CD8-positive, alpha-beta memory T cell (primary cell): ENCODE measurements at regions not wholly inside any gene's neighbourhood (a gene's known extent, or its start where the extent isn't known, plus 50 kb on each side); places are given as distances from the start of the nearest gene placed in this dataset.
A peak's percentile ranks its signal among the peaks of the same experiment; 100 is the strongest.

Source experiments
- CTCF ChIA-PET: fragments of 350-600 bp; sonication (Branson Sonifier 250); formaldehyde crosslinking; loops from one replicate; lab custom pipeline; 2021; ENCODE audit warnings: antibody characterized with exemption; lab: Charles Lee
- POLR2A ChIA-PET: fragments of 350-600 bp; sonication (Branson Sonifier 250); formaldehyde crosslinking; loops from one replicate; lab custom pipeline; 2021; ENCODE audit warnings: antibody characterized with exemption; lab: Charles Lee
- DNase-seq, 5 donors: peaks; one replicate each; pipeline versions ENCODE4 v3.0.0 to v3.0.0-alpha.2; 2020 to 2022; ENCODE audit warnings: mixed read lengths in 1 of 5
- H3K27ac ChIP-seq: one replicate; pipeline ENCODE4 v1.7.0; 2013; ENCODE audit warnings: low read depth, mild to moderate bottlenecking, low read length, moderate library complexity
- H3K27me3 ChIP-seq: 2 replicates; pipeline ENCODE4 v1.7.0; 2013; ENCODE audit warnings: low read length, mild to moderate bottlenecking; ENCODE audit not compliant: insufficient read depth, poor library complexity, severe bottlenecking
- H3K36me3 ChIP-seq: 2 replicates; pipeline ENCODE4 v1.7.0; 2013; ENCODE audit warnings: mild to moderate bottlenecking, low read length, moderate library complexity; ENCODE audit not compliant: insufficient read depth
- H3K4me1 ChIP-seq: 2 replicates; pipeline ENCODE4 v1.7.0; 2013; ENCODE audit warnings: mild to moderate bottlenecking, low read length, moderate library complexity; ENCODE audit not compliant: insufficient read depth
- H3K4me3 ChIP-seq: 2 replicates; pipeline ENCODE4 v1.7.0; 2013; ENCODE audit warnings: mild to moderate bottlenecking, low read length
- H3K9me3 ChIP-seq: 2 replicates; pipeline ENCODE4 v1.7.0; 2013; ENCODE audit warnings: mild to moderate bottlenecking, low read length
- H3K27ac Mint-ChIP-seq, 8 donors: one replicate each; pipeline ENCODE4 v1.8.0; 2020 to 2021; ENCODE audit warnings: mixed read lengths in 8 of 8, mild to moderate bottlenecking in 6 of 8, inconsistent platforms in 3 of 8, moderate library complexity in 3 of 8
- H3K27me3 Mint-ChIP-seq, 2 donors: one replicate each; pipeline ENCODE4 v1.8.0; 2020 to 2021; ENCODE audit warnings: mixed read lengths in 2 of 2, mild to moderate bottlenecking in 1 of 2, moderate library complexity in 1 of 2
- H3K36me3 Mint-ChIP-seq, 3 donors: one replicate each; pipeline ENCODE4 v1.8.0; 2020 to 2021; ENCODE audit warnings: mixed read lengths in 3 of 3, inconsistent platforms in 1 of 3, mild to moderate bottlenecking in 1 of 3
- H3K4me1 Mint-ChIP-seq, 3 donors: one replicate each; pipeline ENCODE4 v1.8.0; 2020 to 2021; ENCODE audit warnings: mixed read lengths in 3 of 3, inconsistent platforms in 1 of 3, mild to moderate bottlenecking in 1 of 3
- H3K4me3 Mint-ChIP-seq, 7 donors: one replicate each; pipeline ENCODE4 v1.8.0; 2020 to 2021; ENCODE audit warnings: mixed read lengths in 7 of 7, mild to moderate bottlenecking in 6 of 7, moderate library complexity in 4 of 7, inconsistent platforms in 2 of 7
- H3K9me3 Mint-ChIP-seq, 5 donors: one replicate each; pipeline ENCODE4 v1.8.0; 2020 to 2022; ENCODE audit warnings: mixed read lengths in 5 of 5, mild to moderate bottlenecking in 3 of 5, moderate library complexity in 2 of 5, inconsistent platforms in 1 of 5

DNA sequence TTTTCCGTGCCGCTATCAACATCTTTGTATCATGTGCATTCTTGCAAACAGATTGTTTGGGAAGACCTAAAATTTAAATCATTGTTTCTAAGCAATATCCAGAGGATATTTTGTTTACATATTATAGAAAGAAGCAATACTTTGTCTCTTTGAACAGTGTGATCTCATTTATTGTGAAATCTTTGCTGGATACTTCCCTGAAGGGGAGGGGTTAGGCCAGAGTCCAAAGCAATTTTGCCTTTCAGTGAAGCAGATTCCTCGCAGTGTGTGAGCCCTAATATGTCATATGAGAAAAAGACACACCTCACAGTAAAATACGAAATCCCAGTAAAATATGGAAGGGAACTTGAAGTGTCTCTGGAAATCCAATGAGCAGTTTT, 158.7 kb upstream of the SLCO3A1 start:
- Mint-ChIP-seq H3K9me3 (no peaks in the 10 kb centered on the region), H3K4me3 (no peak overlapping the region), H3K27ac (no peak overlapping the region), H3K4me1 (no peaks in the 10 kb centered on the region), H3K27me3 (peaks cover 0 to 4% of the 10 kb centered on the region in 2 donors), H3K36me3 (no peaks in the 10 kb centered on the region)
- no peak overlapping the region for H3K27ac ChIP-seq
- no peaks in the 10 kb centered on the region for H3K36me3 ChIP-seq
- no peak overlapping the region for H3K4me3 ChIP-seq
- no peaks in the 10 kb centered on the region for H3K4me1 ChIP-seq
- POLR2A ChIA-PET = no interaction called here
- H3K9me3 ChIP-seq = no peaks in the 10 kb centered on the region
- no peaks in the 10 kb centered on the region for H3K27me3 ChIP-seq
- DNase-seq = no peak
- CTCF ChIA-PET = interaction anchor here (0.7 to 0.8 kb wide), 2 partner anchors 12 kb away, joined by 3 read pairs; no protein-coding TSS in a partner anchor

GRCh38 chr15:91695799-91696198, 157.7 kb upstream of the SLCO3A1 start:
- peaks cover 0 to 10% of the 10 kb centered on the region in 2 donors for H3K27me3 Mint-ChIP-seq
- ChIA-PET POLR2A (no interaction called here), CTCF (interaction anchor here (0.8 kb wide), 1 partner anchor 11 kb away, joined by 3 read pairs; no protein-coding TSS in a partner anchor)
- H3K4me3 ChIP-seq = no peak overlapping the region
- H3K27me3 ChIP-seq = no peaks in the 10 kb centered on the region
- no peaks in the 10 kb centered on the region for H3K36me3 ChIP-seq
- H3K4me1 ChIP-seq = no peaks in the 10 kb centered on the region
- DNase-seq = no peak
- no peaks in the 10 kb centered on the region for H3K9me3 ChIP-seq
- no peaks in the 10 kb centered on the region for H3K36me3 Mint-ChIP-seq
- H3K4me3 Mint-ChIP-seq = no peak overlapping the region
- no peaks in the 10 kb centered on the region for H3K9me3 Mint-ChIP-seq
- no peaks in the 10 kb centered on the region for H3K4me1 Mint-ChIP-seq
- no peak overlapping the region for H3K27ac Mint-ChIP-seq
- H3K27ac ChIP-seq = no peak overlapping the region

DNA sequence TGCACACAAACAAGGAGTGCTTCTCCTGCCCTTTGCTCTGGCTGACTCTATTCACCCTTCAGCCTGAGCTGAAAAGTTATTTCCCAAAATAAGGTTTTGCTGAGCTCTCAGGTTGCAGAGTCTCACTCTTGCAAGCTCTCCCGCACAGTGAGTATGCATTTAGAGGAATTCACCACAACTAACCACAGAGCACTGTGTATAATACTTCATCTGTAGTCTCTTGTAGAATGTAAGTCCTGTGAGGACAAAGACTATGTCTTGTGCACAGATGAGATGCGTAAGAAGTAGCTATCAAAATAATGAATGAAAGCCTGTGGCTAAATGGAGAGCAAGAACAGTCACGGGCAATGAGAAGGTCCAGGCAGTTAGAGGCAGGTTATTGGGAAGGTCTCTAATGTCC, 156.5 kb upstream of the SLCO3A1 start:
- DNase-seq = no peak
- Mint-ChIP-seq H3K9me3 (no peaks in the 10 kb centered on the region), H3K4me3 (no peak overlapping the region), H3K27ac (peak overlapping the region in 1 of 8 donors; percentile 51), H3K27me3 (peaks cover 2 to 16% of the 10 kb centered on the region in 2 donors), H3K4me1 (no peaks in the 10 kb centered on the region), H3K36me3 (no peaks in the 10 kb centered on the region)
- no peaks in the 10 kb centered on the region for H3K4me1 ChIP-seq
- no peaks in the 10 kb centered on the region for H3K36me3 ChIP-seq
- H3K27me3 ChIP-seq = no peaks in the 10 kb centered on the region
- no peaks in the 10 kb centered on the region for H3K9me3 ChIP-seq
- H3K4me3 ChIP-seq = no peak overlapping the region
- POLR2A ChIA-PET = no interaction called here
- H3K27ac ChIP-seq = no peak overlapping the region
- CTCF ChIA-PET = interaction anchor here (2.2 kb wide), 1 partner anchor 10 kb away, joined by 10 read pairs; no protein-coding TSS in a partner anchor

GRCh38 chr15:91698241-91698640, 155.3 kb upstream of the SLCO3A1 start:
- H3K36me3 ChIP-seq = no peaks in the 10 kb centered on the region
- H3K27me3 ChIP-seq = no peaks in the 10 kb centered on the region
- POLR2A ChIA-PET = no interaction called here
- H3K27ac Mint-ChIP-seq = no peak overlapping the region
- no peaks in the 10 kb centered on the region for H3K4me1 Mint-ChIP-seq
- no peak overlapping the region for H3K4me3 ChIP-seq
- no peaks in the 10 kb centered on the region for H3K9me3 ChIP-seq
- peaks cover 6 to 16% of the 10 kb centered on the region in 2 donors for H3K27me3 Mint-ChIP-seq
- no peak overlapping the region for H3K27ac ChIP-seq
- H3K36me3 Mint-ChIP-seq = no peaks in the 10 kb centered on the region
- H3K9me3 Mint-ChIP-seq = no peaks in the 10 kb centered on the region
- no peak overlapping the region for H3K4me3 Mint-ChIP-seq
- no peak for DNase-seq
- H3K4me1 ChIP-seq = no peaks in the 10 kb centered on the region
- CTCF ChIA-PET = interaction anchor here (2.2 kb wide), 1 partner anchor 8 kb away, joined by 10 read pairs; no protein-coding TSS in a partner anchor

DNA sequence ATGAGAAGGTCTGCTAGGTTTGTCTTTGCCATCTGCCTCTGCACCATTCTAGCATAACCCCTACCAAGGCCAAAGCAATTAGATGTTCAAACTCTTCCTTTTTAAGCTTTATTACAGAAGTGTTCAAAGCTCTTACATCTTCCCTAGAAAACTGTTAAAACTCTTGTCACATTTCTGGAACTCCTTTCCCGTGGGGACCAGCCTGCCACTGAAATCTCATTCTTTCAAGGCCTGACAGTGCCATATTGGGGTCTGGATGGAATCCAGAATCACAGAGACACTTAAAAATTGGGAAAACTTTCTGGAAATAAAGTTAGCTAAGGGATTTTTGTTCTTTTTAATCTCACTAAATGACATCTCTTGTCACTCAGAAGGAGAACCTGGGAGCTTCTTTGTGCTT, 153.8 kb upstream of the SLCO3A1 start:
- no peaks in the 10 kb centered on the region for H3K36me3 ChIP-seq
- CTCF ChIA-PET = no interaction called here
- H3K4me3 ChIP-seq = no peak overlapping the region
- H3K36me3 Mint-ChIP-seq = no peaks in the 10 kb centered on the region
- no peaks in the 10 kb centered on the region for H3K4me1 Mint-ChIP-seq
- no peaks in the 10 kb centered on the region for H3K27me3 ChIP-seq
- H3K27ac ChIP-seq = no peak overlapping the region
- H3K27ac Mint-ChIP-seq = no peak overlapping the region
- no peaks in the 10 kb centered on the region for H3K9me3 Mint-ChIP-seq
- H3K9me3 ChIP-seq = no peaks in the 10 kb centered on the region
- no peaks in the 10 kb centered on the region for H3K4me1 ChIP-seq
- no peak overlapping the region for H3K4me3 Mint-ChIP-seq
- POLR2A ChIA-PET = interaction anchor here (0.6 kb wide), 1 partner anchor 99 kb away, joined by 3 read pairs; no protein-coding TSS in a partner anchor
- peaks cover 6 to 16% of the 10 kb centered on the region in 2 donors for H3K27me3 Mint-ChIP-seq
- DNase-seq = no peak

DNA sequence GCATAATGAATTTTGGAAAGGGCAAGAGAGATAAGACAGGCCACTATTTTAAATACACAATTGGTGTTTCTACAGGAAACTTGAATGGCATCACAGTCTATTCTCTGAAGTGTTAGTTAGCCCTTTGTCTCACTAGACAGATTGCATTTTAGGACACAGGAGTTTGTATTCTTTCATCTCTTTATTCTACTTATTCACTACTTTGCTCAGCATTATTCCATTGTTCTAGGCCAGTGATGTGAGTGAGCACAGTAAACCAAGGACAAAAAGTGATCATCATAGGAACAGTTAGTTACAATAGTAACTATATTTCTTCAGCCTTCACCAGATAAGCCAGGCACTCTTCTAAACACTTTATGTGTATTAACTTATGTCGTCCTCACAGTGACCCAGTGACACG, 150.2 kb upstream of the SLCO3A1 start:
- no peak overlapping the region for H3K27ac ChIP-seq
- no peaks in the 10 kb centered on the region for H3K9me3 Mint-ChIP-seq
- peaks cover 6 to 16% of the 10 kb centered on the region in 2 donors for H3K27me3 Mint-ChIP-seq
- H3K4me1 ChIP-seq = peaks cover 14% of the 10 kb centered on the region
- no peak overlapping the region for H3K27ac Mint-ChIP-seq
- peaks cover 16 to 24% (median 17%) of the 10 kb centered on the region in 3 donors for H3K4me1 Mint-ChIP-seq
- no peak for DNase-seq
- ChIA-PET POLR2A (no interaction called here), CTCF (no interaction called here)
- H3K4me3 ChIP-seq = no peak overlapping the region
- H3K9me3 ChIP-seq = no peaks in the 10 kb centered on the region
- H3K4me3 Mint-ChIP-seq = no peak overlapping the region
- H3K27me3 ChIP-seq = no peaks in the 10 kb centered on the region
- H3K36me3 Mint-ChIP-seq = no peaks in the 10 kb centered on the region
- no peaks in the 10 kb centered on the region for H3K36me3 ChIP-seq

GRCh38 chr15:91704343-91704742, 149.2 kb upstream of the SLCO3A1 start:
- Mint-ChIP-seq H3K4me1 (peaks cover 16 to 24% (median 17%) of the 10 kb centered on the region in 3 donors), H3K9me3 (no peaks in the 10 kb centered on the region), H3K27me3 (peaks cover 6 to 16% of the 10 kb centered on the region in 2 donors), H3K4me3 (no peak overlapping the region), H3K27ac (no peak overlapping the region), H3K36me3 (no peaks in the 10 kb centered on the region)
- CTCF ChIA-PET = interaction anchor here (2.5 kb wide), 1 partner anchor 146 kb away, joined by 21 read pairs; no protein-coding TSS in a partner anchor
- Histone ChIP-seq H3K4me3 (no peak overlapping the region), H3K27me3 (no peaks in the 10 kb centered on the region), H3K9me3 (no peaks in the 10 kb centered on the region), H3K36me3 (no peaks in the 10 kb centered on the region), H3K4me1 (peaks cover 14% of the 10 kb centered on the region), H3K27ac (no peak overlapping the region)
- no peak for DNase-seq
- POLR2A ChIA-PET = no interaction called here

DNA sequence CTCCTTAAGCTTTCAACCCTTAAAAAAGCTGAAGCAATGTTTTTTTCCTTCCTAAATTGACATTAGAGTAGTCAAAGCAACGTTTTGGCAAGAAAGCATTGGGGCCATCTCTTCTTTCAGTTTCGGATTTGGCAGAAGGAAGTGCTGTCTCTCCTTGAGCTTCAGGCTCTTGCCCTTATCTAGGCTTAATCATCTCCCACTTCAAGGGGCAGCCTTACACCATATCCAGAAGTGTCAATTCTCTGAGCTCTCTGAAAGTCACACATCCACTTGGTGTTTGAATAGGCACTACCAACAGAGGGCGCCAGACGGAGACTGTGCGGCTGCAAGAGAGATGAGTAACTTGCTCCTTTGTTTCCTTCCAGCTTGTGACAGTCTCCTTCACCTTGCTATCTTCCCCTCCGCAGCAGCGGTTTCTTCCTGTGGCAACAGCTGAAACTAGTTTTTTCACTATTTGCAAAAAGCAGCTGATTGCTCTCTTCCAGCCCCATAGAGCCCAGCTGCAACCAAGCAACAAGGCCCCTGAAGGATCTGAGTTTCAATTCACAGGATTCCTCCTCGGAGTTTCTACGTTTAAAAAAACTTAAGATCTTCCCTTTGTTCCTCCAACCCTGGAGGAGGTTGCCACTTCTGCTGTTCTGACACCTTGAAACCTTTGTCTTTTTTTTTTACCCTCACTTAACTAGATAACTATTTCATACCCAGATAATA, 147.0 kb upstream of the SLCO3A1 start:
- Mint-ChIP-seq H3K4me1 (peaks cover 17 to 24% (median 18%) of the 10 kb centered on the region in 3 donors), H3K27ac (peak overlapping the region; percentile 66 to 92 (median 84)), H3K4me3 (peak overlapping the region; percentile 1 to 88 (median 64)), H3K9me3 (no peaks in the 10 kb centered on the region), H3K27me3 (peaks cover 4 to 6% of the 10 kb centered on the region in 2 donors), H3K36me3 (no peaks in the 10 kb centered on the region)
- Histone ChIP-seq H3K36me3 (no peaks in the 10 kb centered on the region), H3K27me3 (no peaks in the 10 kb centered on the region), H3K9me3 (no peaks in the 10 kb centered on the region), H3K27ac (no peak overlapping the region), H3K4me3 (no peak overlapping the region), H3K4me1 (peaks cover 14% of the 10 kb centered on the region)
- DNase-seq = peak; percentile 59 to 86 (median 71)
- ChIA-PET CTCF (interaction anchor here (0.6 to 2.5 kb wide), 35 partner anchors 9 to 1008 kb away, joined by 3 to 21 read pairs (median 4); partner anchors contain the start of gene SLCO3A1), POLR2A (interaction anchor here (0.5 kb wide), 1 partner anchor 151 kb away, joined by 3 read pairs; no protein-coding TSS in a partner anchor)
